Activated CD8-positive, alpha-beta memory T cell treated with anti-CD3 and anti-CD28 coated beads for 1 hour (primary cell): ENCODE measurements at regions not wholly inside any gene's neighbourhood (a gene's known extent, or its start where the extent isn't known, plus 50 kb on each side); places are given as distances from the start of the nearest gene placed in this dataset.
"Not testable (repeated sequence)": the region's sequence is repeated elsewhere in the genome, so short reads cannot be mapped to it uniquely, and the experiment has no call there.

ENCODE experiments used
- DNase-seq, 2 donors: peaks; one replicate each; pipeline ENCODE4 v3.0.0-alpha.2; 2020; ENCODE audit warnings: low read depth in 1 of 2; ENCODE audit errors: extremely low read depth in 1 of 2

GRCh38 chr7:32227746-32228145 lies 157.5 kb upstream of the PDE1C start:
- no peak for DNase-seq

GRCh38 chr7:32224276-32224675 lies 154.1 kb upstream of the PDE1C start:
- no peak for DNase-seq

- no peak for DNase-seq
Measured at GRCh38 chr7:32223721-32224120, 153.5 kb upstream of the PDE1C start.

GRCh38 chr7:32223071-32223650 lies 153.0 kb upstream of the PDE1C start:
- no peak for DNase-seq

GRCh38 chr7:32222251-32222900 lies 152.2 kb upstream of the PDE1C start:
- DNase-seq, result no peak

- DNase-seq, result no peak
Measured at GRCh38 chr7:32221736-32222135, 151.5 kb upstream of the PDE1C start.

- no peak for DNase-seq
Measured at GRCh38 chr7:32221056-32221455, 150.8 kb upstream of the PDE1C start.

GRCh38 chr7:32219831-32220230 lies 149.6 kb upstream of the PDE1C start:
- not testable (repeated sequence) for DNase-seq

- DNase-seq, result no peak
Measured at GRCh38 chr7:32219416-32219815, 149.2 kb upstream of the PDE1C start.

GRCh38 chr7:32218741-32219288 lies 148.6 kb upstream of the PDE1C start:
- DNase-seq, result no peak

GRCh38 chr7:32218154-32218467 lies 147.9 kb upstream of the PDE1C start:
- DNase-seq, result no peak

- DNase-seq, result no peak
Measured at GRCh38 chr7:32217341-32218153, 147.3 kb upstream of the PDE1C start.

GRCh38 chr7:32216759-32217158 lies 146.6 kb upstream of the PDE1C start:
- DNase-seq, result no peak

GRCh38 chr7:32215697-32216096 lies 145.5 kb upstream of the PDE1C start:
- no peak for DNase-seq

GRCh38 chr7:32214913-32215312 lies 144.7 kb upstream of the PDE1C start:
- no peak for DNase-seq

- no peak for DNase-seq
Measured at GRCh38 chr7:32212321-32212720, 142.1 kb upstream of the PDE1C start.

GRCh38 chr7:32206987-32207386 lies 136.8 kb upstream of the PDE1C start:
- DNase-seq, result no peak

- no peak for DNase-seq
Measured at GRCh38 chr7:32206488-32206887, 136.3 kb upstream of the PDE1C start.

GRCh38 chr7:32205298-32205824 lies 135.2 kb upstream of the PDE1C start:
- DNase-seq, result not testable (repeated sequence)

- DNase-seq, result no peak
Measured at GRCh38 chr7:32204361-32205018, 134.3 kb upstream of the PDE1C start.

- DNase-seq, result no peak
Measured at GRCh38 chr7:32200646-32201045, 130.4 kb upstream of the PDE1C start.
